Motor neuron (in vitro differentiated cells): ENCODE measurements at regions not wholly inside any gene's neighbourhood (a gene's known extent, or its start where the extent isn't known, plus 50 kb on each side); places are given as distances from the start of the nearest gene placed in this dataset.
"Not testable (repeated sequence)": the region's sequence is repeated elsewhere in the genome, so short reads cannot be mapped to it uniquely, and the experiment has no call there.

Experiments
- ATAC-seq, 8 experiments: fragments of 200-7000 bp; cut with Tn5 transposase; replicated peaks in 6 of 8; 2 replicates each; pipeline ENCODE4 v1.8.0; 2021; ENCODE audit warnings: mild to moderate bottlenecking in 8 of 8, moderate library complexity in 8 of 8
- H3K27ac ChIP-seq, 2 donors: fragments of 250-450 bp; sonication (Bioruptor Pico); 2 replicates each; pipeline ENCODE4 v1.9.0; 2021; ENCODE audit warnings: antibody characterized with exemption in 2 of 2, mild to moderate bottlenecking in 2 of 2, moderate library complexity in 1 of 2
- H3K4me1 ChIP-seq, 2 donors: fragments of 250-450 bp; sonication (Bioruptor Pico); replicated peaks in 1 of 2; 2 replicates each; pipeline ENCODE4 v1.6.1; 2021; ENCODE audit warnings: antibody characterized with exemption in 2 of 2, mild to moderate bottlenecking in 2 of 2, moderate library complexity in 1 of 2
- H3K4me3 ChIP-seq, 5 donors: fragments of 250-450 bp; sonication (Bioruptor Pico); 2 replicates each; pipeline ENCODE4 v1.9.0; 2021; ENCODE audit warnings: antibody characterized with exemption in 5 of 5, mild to moderate bottlenecking in 5 of 5, moderate library complexity in 4 of 5
- WGBS, 10 experiments: fragments of 450-650 bp; shearing (Covaris generic); methylation state at CpG; one replicate each; pipeline ENCODE4 v1.0.0; 2022; 5-methylcytosine and 5-hydroxymethylcytosine counted together
- in situ Hi-C, 9 experiments: fragments of 400-800 bp; cut with MboI; loops; one replicate each; pipeline ENCODE4 v1.15.0; 2021; ENCODE audit warnings: low sequenced_read_pairs in 9 of 9, low pct_unique_long_range_greater_than_20kb in 2 of 9; ENCODE audit not compliant: unreplicated experiment in 9 of 9

DNA sequence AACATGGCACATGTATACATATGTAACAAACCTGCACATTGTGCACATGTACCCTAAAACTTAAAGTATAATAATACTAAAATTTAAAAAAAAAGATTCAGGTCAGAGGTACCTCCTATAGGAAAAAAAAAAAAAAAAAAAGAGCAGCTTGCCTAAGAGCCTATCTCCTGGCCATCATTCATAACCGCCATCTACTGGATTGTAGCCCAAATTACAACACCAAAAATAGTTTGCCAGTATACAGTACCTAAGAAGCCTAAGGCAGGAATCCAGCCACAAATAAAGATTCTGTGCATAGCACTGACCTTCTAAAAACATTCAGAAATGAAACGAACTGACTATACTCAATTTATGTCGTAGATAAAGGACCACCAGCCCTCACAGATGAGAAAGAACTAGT, 438.4 kb upstream of the ADGRB3 start:
- in situ Hi-C loops: no loop called here
- no peaks in the 10 kb centered on the region for H3K4me1 ChIP-seq
- 0 to 84% (median 59%) methylated on average over 1 to 3 of the region's 3 CpGs; no CpG with 5 or more reads in 1 of the 10 experiments for WGBS, 10 experiments
- no peak overlapping the region for H3K27ac ChIP-seq
- no peak overlapping the region for H3K4me3 ChIP-seq
- ATAC-seq: peak in 1 of 8 experiments; percentile 30

GRCh38 chr6:68195753-68196152, 439.3 kb upstream of the ADGRB3 start:
- H3K4me3 ChIP-seq, in situ Hi-C loops, H3K4me1 ChIP-seq, H3K27ac ChIP-seq, ATAC-seq: not testable (repeated sequence)
- no CpG with 5 or more reads among the region's 2 CpGs for WGBS, 10 experiments

DNA sequence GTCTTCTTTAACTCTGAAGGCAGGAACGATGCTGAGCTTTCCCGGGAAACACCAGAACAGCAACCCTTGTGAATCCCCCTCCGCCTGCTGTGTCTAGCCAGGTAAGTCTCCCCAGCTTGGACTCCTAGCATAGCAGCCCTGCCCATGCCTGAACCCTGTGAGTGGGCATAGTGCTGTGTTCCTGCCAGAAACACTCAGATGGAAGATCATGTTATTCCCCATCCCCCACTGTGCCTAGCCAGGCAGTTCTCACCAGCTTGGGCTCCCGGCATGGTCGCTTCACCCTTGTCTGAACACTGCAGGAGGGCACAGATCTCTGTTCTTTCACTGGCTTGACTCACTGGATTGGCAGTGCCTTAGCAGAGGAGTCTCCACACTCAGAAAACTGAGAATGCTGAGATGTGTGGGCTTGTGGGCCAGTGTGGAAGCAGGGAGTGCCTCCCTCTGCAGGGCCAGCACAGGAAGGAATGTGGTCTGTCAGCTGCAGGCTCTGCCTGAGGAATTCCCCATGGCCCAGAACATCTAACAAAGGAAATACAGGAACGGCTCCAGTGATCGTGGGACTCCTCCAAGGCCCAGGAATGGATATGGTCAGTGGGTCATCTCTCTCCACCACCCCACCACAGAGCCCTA, 440.1 kb upstream of the ADGRB3 start:
- no peak overlapping the region for H3K4me3 ChIP-seq
- no peak for ATAC-seq
- in situ Hi-C loops: no loop called here
- H3K27ac ChIP-seq: no peak overlapping the region
- 94 to 100% (median 95%) methylated on average over 1 to 4 of the region's 7 CpGs; no CpG with 5 or more reads in 6 of the 10 experiments for WGBS, 10 experiments
- H3K4me1 ChIP-seq: no peaks in the 10 kb centered on the region

GRCh38 chr6:68192988-68193387, 442.1 kb upstream of the ADGRB3 start:
- whole genome bisulfite sequencing, 10 experiments: 0 to 86% (median 60%) methylated on average over 1 of the region's 1 CpG; no CpG with 5 or more reads in 1 of the 10 experiments
- Histone ChIP-seq H3K4me3 (no peak overlapping the region), H3K27ac (no peak overlapping the region), H3K4me1 (no peaks in the 10 kb centered on the region)
- in situ Hi-C loops: no loop called here
- ATAC-seq: no peak

DNA sequence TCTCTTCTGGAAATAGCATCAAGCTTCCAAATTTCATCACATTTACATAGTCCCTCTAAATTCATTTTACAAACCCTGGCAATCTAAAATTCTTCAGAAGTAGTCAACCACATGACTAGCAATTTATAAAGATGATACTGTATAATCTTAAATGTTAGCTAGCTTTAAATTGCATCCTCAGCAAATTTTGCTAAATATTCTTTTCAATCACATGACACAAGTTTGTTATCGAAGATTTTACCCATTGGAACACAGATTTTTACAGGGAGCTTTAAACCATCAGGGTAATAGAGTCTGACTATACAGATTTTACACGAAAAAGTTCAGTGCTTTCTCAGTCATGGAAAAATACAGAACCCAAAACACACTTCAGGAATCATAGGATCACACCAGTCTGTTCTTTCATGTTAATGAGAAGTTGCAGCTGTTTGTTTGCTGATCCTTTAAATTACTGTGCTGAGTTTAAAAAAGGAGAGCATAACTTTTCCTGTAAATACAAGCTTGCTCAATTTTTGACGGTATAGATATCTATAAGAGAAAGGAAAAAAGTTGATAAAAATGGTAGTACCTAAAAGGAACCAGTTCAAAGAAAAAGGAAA, 445.8 kb upstream of the ADGRB3 start:
- ATAC-seq: no peak
- H3K4me3 ChIP-seq: no peak overlapping the region
- no peak overlapping the region for H3K27ac ChIP-seq
- H3K4me1 ChIP-seq: no peaks in the 10 kb centered on the region
- WGBS, 10 experiments: 6 to 100% (median 51%) methylated on average over 1 to 3 of the region's 3 CpGs
- in situ Hi-C loops: no loop called here

DNA sequence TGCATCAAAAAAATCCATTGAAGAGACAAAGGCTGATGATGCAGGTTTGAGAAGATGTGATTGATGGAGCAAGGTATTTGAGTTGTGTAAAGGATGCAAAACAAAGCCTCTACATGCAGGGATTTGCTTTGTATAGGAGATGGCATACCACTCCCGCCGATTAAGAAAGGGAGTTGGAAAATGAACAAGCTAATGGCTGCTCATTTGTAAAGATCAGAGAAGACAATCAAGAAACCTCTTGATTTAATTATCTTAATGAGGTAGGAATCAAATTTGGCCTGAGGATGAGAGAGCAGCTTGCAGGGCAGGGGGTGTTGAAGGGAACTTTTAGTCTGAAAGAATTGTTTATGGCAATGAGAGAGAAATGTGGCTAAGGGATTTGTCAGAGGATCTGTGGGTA, 448.2 kb upstream of the ADGRB3 start:
- H3K4me1 ChIP-seq: no peaks in the 10 kb centered on the region
- no peak overlapping the region for H3K4me3 ChIP-seq
- H3K27ac ChIP-seq: no peak overlapping the region
- no peak for ATAC-seq
- 56 to 86% (median 63%) methylated on average over 2 of the region's 2 CpGs; no CpG with 5 or more reads in 4 of the 10 experiments for WGBS, 10 experiments
- in situ Hi-C loops: no loop called here

GRCh38 chr6:68182386-68182785, 452.7 kb upstream of the ADGRB3 start:
- no peak overlapping the region for H3K27ac ChIP-seq

DNA sequence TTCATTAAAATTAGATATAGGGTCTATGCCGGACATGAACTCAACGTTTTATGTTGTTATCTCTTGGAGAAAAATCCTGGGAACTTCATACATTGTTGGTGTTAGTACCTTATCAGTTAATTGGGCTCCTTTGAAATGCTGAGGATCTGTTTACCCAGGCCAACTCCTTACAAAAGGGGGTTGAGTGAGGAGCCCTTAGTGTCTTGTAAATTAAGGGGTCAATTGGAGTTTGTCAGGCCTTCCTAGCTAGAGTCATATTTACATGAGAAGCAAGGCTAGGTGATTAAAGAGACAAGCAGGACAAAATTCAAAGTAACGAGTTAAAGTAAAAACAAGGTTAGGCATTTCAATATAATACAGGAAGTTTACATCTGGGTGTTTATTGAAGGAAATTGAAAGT, 454.1 kb upstream of the ADGRB3 start:
- H3K4me3 ChIP-seq, H3K27ac ChIP-seq, ATAC-seq, in situ Hi-C loops, H3K4me1 ChIP-seq: not testable (repeated sequence)
- WGBS, 10 experiments: 10 to 67% (median 29%) methylated on average over 1 to 3 of the region's 3 CpGs; no CpG with 5 or more reads in 1 of the 10 experiments

More at GRCh38 chr6:68182386-68182785, 452.7 kb upstream of the ADGRB3 start:
- no peak for ATAC-seq
- 0 to 94% (median 78%) methylated on average over 1 to 3 of the region's 3 CpGs for WGBS, 10 experiments
- no peak overlapping the region for H3K4me3 ChIP-seq
- H3K4me1 ChIP-seq: no peaks in the 10 kb centered on the region
- in situ Hi-C loops: no loop called here

- Histone ChIP-seq H3K4me1 (no peaks in the 10 kb centered on the region), H3K27ac (no peak overlapping the region), H3K4me3 (no peak overlapping the region)
- in situ Hi-C loops: no loop called here
- WGBS, 10 experiments: 0 to 100% (median 51%) methylated on average over 1 to 2 of the region's 2 CpGs; no CpG with 5 or more reads in 2 of the 10 experiments
- no peak for ATAC-seq
Measured at GRCh38 chr6:68173616-68174015, 461.5 kb upstream of the ADGRB3 start.

DNA sequence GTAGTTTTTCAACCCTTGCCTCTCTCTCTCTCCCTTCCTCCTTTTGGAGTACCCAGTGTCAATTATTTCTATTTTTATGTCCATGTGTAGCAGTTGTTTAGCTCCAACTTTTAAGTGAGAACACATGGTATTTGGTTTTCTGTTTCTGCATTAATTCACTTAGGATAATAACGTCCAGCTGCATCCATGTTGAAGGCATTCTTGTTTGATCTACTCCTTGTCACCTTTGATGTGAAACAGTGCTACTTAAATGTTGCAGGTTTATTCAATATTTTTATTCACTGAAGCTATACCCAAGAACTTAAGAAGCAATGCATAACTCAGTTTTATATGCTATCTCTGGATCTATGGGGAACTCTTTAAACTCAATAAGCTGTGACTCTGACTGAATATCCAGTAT, 465.2 kb upstream of the ADGRB3 start:
- no peaks in the 10 kb centered on the region for H3K4me1 ChIP-seq
- H3K4me3 ChIP-seq: no peak overlapping the region
- 0 to 100% (median 83%) methylated on average over 1 of the region's 1 CpG; no CpG with 5 or more reads in 2 of the 10 experiments for WGBS, 10 experiments
- H3K27ac ChIP-seq: no peak overlapping the region
- no peak for ATAC-seq
- in situ Hi-C loops: no loop called here

DNA sequence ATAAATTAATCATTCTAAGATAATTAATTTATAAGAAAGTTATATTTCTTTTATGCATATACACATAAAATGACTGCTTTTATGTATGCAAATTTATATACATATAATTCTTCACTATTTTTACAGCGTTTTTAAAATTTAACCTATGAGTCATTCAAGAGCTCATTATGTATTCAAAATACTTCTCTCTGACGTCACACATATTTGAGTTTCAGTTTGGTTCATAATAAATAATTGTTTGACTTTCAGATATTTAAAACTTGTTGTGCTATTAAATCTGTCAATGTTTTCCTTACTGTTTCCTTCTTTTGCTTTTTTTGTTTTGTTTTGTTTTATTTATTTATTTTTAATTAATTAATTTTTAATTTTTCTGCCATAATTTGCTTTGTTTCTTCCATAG, 467.5 kb upstream of the ADGRB3 start:
- no peak for ATAC-seq
- WGBS, 10 experiments: 0 to 100% (median 80%) methylated on average over 2 of the region's 2 CpGs
- H3K4me1 ChIP-seq: no peaks in the 10 kb centered on the region
- H3K4me3 ChIP-seq: no peak overlapping the region
- H3K27ac ChIP-seq: no peak overlapping the region
- in situ Hi-C loops: no loop called here

GRCh38 chr6:68160812-68161211, 474.3 kb upstream of the ADGRB3 start:
- 0 to 100% (median 65%) methylated on average over 1 to 3 of the region's 3 CpGs; no CpG with 5 or more reads in 4 of the 10 experiments for WGBS, 10 experiments
- in situ Hi-C loops, ATAC-seq, H3K4me3 ChIP-seq, H3K27ac ChIP-seq, H3K4me1 ChIP-seq: not testable (repeated sequence)

DNA sequence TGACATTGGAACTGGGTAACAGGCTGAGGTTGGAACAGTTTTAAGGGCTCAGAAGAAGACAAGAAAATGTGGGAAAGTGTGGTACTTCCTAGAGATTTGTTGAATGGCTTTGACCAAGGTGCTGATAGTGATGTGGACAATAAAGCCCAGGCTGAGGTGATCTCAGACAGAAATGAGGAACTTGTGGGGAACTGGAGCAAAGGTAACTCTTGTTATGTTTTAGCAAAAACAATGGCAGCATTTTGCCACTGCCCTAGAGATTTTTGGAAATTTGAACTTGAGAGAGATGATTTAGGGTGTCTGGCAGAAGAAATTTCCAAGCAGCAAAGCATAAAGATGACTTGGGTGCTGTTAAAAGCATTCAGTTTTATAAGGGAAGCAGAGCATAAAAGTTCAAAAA, 474.7 kb upstream of the ADGRB3 start:
- ATAC-seq: no peak
- in situ Hi-C loops: no loop called here
- H3K27ac ChIP-seq: no peak overlapping the region
- no peak overlapping the region for H3K4me3 ChIP-seq
- no peaks in the 10 kb centered on the region for H3K4me1 ChIP-seq

- no peaks in the 10 kb centered on the region for H3K4me1 ChIP-seq
- H3K4me3 ChIP-seq: no peak overlapping the region
- no peak overlapping the region for H3K27ac ChIP-seq
- in situ Hi-C loops: no loop called here
- WGBS, 10 experiments: 10 to 100% (median 90%) methylated on average over 1 to 2 of the region's 2 CpGs; no CpG with 5 or more reads in 2 of the 10 experiments
- no peak for ATAC-seq
Measured at GRCh38 chr6:68159433-68159832, 475.6 kb upstream of the ADGRB3 start.
